HCT116 (cell line): ENCODE measurements at regions not wholly inside any gene's neighbourhood (a gene's known extent, or its start where the extent isn't known, plus 50 kb on each side); places are given as distances from the start of the nearest gene placed in this dataset.

Experiments
- ATAC-seq: fragments of 200-7000 bp; cut with Tn5 transposase; 2 replicates; pipeline ENCODE4 v1.9.1; 2020; ENCODE audit warnings: mild to moderate bottlenecking, moderate library complexity
- BruUV-seq: library from RNA; stranded (reverse); fragments of 400-500 nt; replicated peaks from 2 replicates; lab custom pipeline; 2021; lab: Mats Ljungman, UMichigan
- CTCF ChIA-PET: fragments of 300-600 bp; sonication (Branson Sonifier 250); formaldehyde crosslinking; loops from one replicate; lab custom pipeline; 2021; ENCODE audit warnings: antibody characterized with exemption; lab: Charles Lee
- POLR2A ChIA-PET: fragments of 300-600, 350-600 bp; sonication (Branson Sonifier 250); formaldehyde crosslinking; loops from one replicate; lab custom pipeline; 2021; ENCODE audit warnings: antibody characterized with exemption; lab: Charles Lee
- RAD21 ChIA-PET, 2 experiments: fragments of 300-600 bp; sonication (Branson Sonifier 250); formaldehyde crosslinking; loops; one replicate each; lab custom pipeline; 2023; ENCODE audit warnings: low total read pairs in 2 of 2; ENCODE audit not compliant: uncharacterized antibody in 2 of 2, unreplicated experiment in 2 of 2, low non-redundant PET in 1 of 2; lab: Charles Lee
- DNase-seq: peaks from one replicate; pipeline ENCODE4 v3.0.0-alpha.2; 2010; ENCODE audit warnings: low read depth, low spot score
- H2AFZ ChIP-seq: fragments of 200-600 bp; shearing (Covaris generic), sonication (generic); 2 replicates; pipeline ENCODE4 v1.6.1; 2017; ENCODE audit warnings: low read depth, mixed run types, mixed read lengths, antibody characterized with exemption, low read length; ENCODE audit not compliant: poor library complexity, severe bottlenecking
- H3K27ac ChIP-seq: 2 replicates; pipeline ENCODE4 v1.5.1; 2012; ENCODE audit warnings: low read depth, low read length
- H3K27me3 ChIP-seq: fragments of 200-600 bp; sonication (generic); 2 replicates; pipeline ENCODE4 v1.6.1; 2016; ENCODE audit warnings: mixed run types, low read length, mixed read lengths; ENCODE audit not compliant: insufficient read depth
- H3K36me3 ChIP-seq, 2 experiments: fragments of 200-500 bp in 1 of 2; fragments of 200-600 bp in 1 of 2; sonication (Bioruptor generic) in 1 of 2; sonication (generic) in 1 of 2; 2 replicates each; pipeline versions ENCODE4 v1.5.1 to v1.6.1; 2014 to 2016; ENCODE audit warnings: low read length in 2 of 2, inconsistent platforms in 1 of 2, mixed read lengths in 1 of 2, mixed run types in 1 of 2; ENCODE audit not compliant: insufficient read depth in 2 of 2, control insufficient read depth in 1 of 2
- H3K4me1 ChIP-seq, 2 experiments: fragments of 200-600 bp in 1 of 2; sonication (generic) in 1 of 2; 2 replicates each; pipeline versions ENCODE4 v1.5.1 to v1.6.1; 2012 to 2017; ENCODE audit warnings: low read length in 2 of 2, inconsistent platforms in 1 of 2, mild to moderate bottlenecking in 1 of 2, mixed read lengths in 1 of 2, mixed run types in 1 of 2, moderate library complexity in 1 of 2; ENCODE audit not compliant: insufficient read depth in 2 of 2, control insufficient read depth in 1 of 2
- H3K4me2 ChIP-seq: fragments of 200-600 bp; sonication (generic); 2 replicates; pipeline ENCODE4 v1.6.1; 2017; ENCODE audit warnings: mixed run types, low read length, mixed read lengths
- H3K4me3 ChIP-seq, 2 experiments: fragments of 200-600 bp in 1 of 2; sonication (generic) in 1 of 2; replicated peaks in 1 of 2; 2 replicates each; pipeline ENCODE4 v1.5.1; 2011 to 2016; ENCODE audit warnings: low read length in 2 of 2, control low read depth in 1 of 2, low read depth in 1 of 2, mild to moderate bottlenecking in 1 of 2, mixed read lengths in 1 of 2, mixed run types in 1 of 2
- H3K79me2 ChIP-seq: fragments of 200-600 bp; sonication (generic); 2 replicates; pipeline ENCODE4 v1.6.1; 2017; ENCODE audit warnings: mild to moderate bottlenecking, mixed run types, low read length, moderate library complexity, mixed read lengths; ENCODE audit not compliant: insufficient read depth
- H3K9ac ChIP-seq: fragments of 200-600 bp; sonication (generic); 2 replicates; pipeline ENCODE4 v1.6.1; 2016; ENCODE audit warnings: low read length, mixed read lengths
- H3K9me2 ChIP-seq: fragments of 200-600 bp; sonication (generic), shearing (Covaris generic); 2 replicates; pipeline ENCODE4 v1.6.1; 2017; ENCODE audit warnings: mixed run types, mild to moderate bottlenecking, moderate library complexity; ENCODE audit not compliant: insufficient read depth
- H3K9me3 ChIP-seq, 2 experiments: fragments of 200-500 bp in 1 of 2; fragments of 200-600 bp in 1 of 2; sonication (Bioruptor generic) in 1 of 2; sonication (generic) in 1 of 2; 2 replicates each; pipeline ENCODE4 v1.6.1; 2014 to 2017; ENCODE audit warnings: low read length in 2 of 2, mixed read lengths in 2 of 2, inconsistent platforms in 1 of 2, low read depth in 1 of 2, mild to moderate bottlenecking in 1 of 2, mixed run types in 1 of 2, moderate library complexity in 1 of 2; ENCODE audit not compliant: control insufficient read depth in 1 of 2, insufficient read depth in 1 of 2
- H4K20me1 ChIP-seq: fragments of 200-600 bp; sonication (generic), shearing (Covaris generic); 2 replicates; pipeline ENCODE4 v1.6.1; 2017; ENCODE audit warnings: mixed run types, mild to moderate bottlenecking, moderate library complexity; ENCODE audit not compliant: insufficient read depth
- CBX3 ChIP-seq: IDR thresholded peaks from 2 replicates; pipeline ENCODE4 v1.6.1; 2012; ENCODE audit warnings: low read depth
- EGR1 ChIP-seq: IDR thresholded peaks from 2 replicates; pipeline ENCODE4 v1.6.1; 2012; ENCODE audit warnings: low read depth
- EZH2phosphoT487 ChIP-seq: fragments of 200-600 bp; IDR thresholded peaks from 2 replicates; pipeline ENCODE4 v1.6.1; 2018; ENCODE audit warnings: antibody characterized with exemption, borderline replicate concordance
- POLR2A ChIP-seq: IDR thresholded peaks from 2 replicates; pipeline ENCODE4 v1.7.0; 2011; ENCODE audit warnings: borderline replicate concordance; ENCODE audit not compliant: insufficient read depth, insufficient read length; ENCODE audit errors: extremely low read depth
- ZFX ChIP-seq: fragments of 450-650 bp; IDR thresholded peaks from 2 replicates; pipeline ENCODE4 v1.6.1; 2017
- ZNF274 ChIP-seq: fragments of 200-500 bp; sonication (Bioruptor generic); IDR thresholded peaks from 2 replicates; pipeline ENCODE4 v1.6.1; 2014; ENCODE audit warnings: mild to moderate bottlenecking, low read depth, low read length, inconsistent platforms
- intact Hi-C: fragments of 100-400 bp; cut with micrococcal nuclease; formaldehyde crosslinking; loops from 2 replicates; pipeline ENCODE4 v1.10.0; 2022

DNA sequence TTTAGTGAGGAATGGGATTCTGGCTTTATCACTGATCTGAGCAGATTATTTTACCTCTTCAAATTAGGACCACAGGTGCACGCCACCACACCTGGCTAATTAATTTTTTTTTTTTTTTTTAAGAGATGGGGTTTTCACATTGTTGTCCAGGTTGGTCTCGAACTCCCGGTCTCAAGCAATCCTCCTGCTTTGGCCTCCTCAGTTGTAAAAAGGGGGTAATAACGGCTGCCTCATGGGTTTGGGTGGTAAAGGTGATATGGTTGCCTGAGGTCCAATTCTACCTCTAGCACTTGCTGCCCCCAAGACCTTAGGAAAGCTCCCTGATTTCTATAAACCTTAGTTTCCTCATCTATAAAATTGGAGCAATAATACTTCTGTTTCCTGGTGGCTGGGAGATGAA, 130.7 kb upstream of the HS3ST2 start:
- Histone ChIP-seq H3K79me2 (no peaks in the 10 kb centered on the region), H3K4me2 (no peak overlapping the region), H3K4me1 (no peaks in the 10 kb centered on the region), H3K9me2 (no peaks in the 10 kb centered on the region), H2AFZ (no peak overlapping the region), H3K9me3 (no peaks in the 10 kb centered on the region), H4K20me1 (no peaks in the 10 kb centered on the region), H3K4me3 (no peak overlapping the region), H3K36me3 (no peaks in the 10 kb centered on the region), H3K27ac (no peak overlapping the region), H3K9ac (no peak overlapping the region), H3K27me3 (peaks cover 18% of the 10 kb centered on the region; the same call in 1 of the 2 replicates)
- intact Hi-C loops: no loop called here
- no TSS peak for BruUV-seq
- POLR2A ChIA-PET: no interaction called here
- RAD21 ChIA-PET: no interaction called here
- ATAC-seq (no peak), DNase-seq (no peak)
- CTCF ChIA-PET: interaction anchor here (1.0 to 1.2 kb wide), 2 partner anchors 11 to 1527 kb away, joined by 3 to 4 read pairs; no protein-coding TSS in a partner anchor
- TF ChIP-seq EZH2phosphoT487 (no peak), POLR2A (no peak), EGR1 (no peak), CBX3 (no peak), ZFX (no peak), ZNF274 (no peak)

DNA sequence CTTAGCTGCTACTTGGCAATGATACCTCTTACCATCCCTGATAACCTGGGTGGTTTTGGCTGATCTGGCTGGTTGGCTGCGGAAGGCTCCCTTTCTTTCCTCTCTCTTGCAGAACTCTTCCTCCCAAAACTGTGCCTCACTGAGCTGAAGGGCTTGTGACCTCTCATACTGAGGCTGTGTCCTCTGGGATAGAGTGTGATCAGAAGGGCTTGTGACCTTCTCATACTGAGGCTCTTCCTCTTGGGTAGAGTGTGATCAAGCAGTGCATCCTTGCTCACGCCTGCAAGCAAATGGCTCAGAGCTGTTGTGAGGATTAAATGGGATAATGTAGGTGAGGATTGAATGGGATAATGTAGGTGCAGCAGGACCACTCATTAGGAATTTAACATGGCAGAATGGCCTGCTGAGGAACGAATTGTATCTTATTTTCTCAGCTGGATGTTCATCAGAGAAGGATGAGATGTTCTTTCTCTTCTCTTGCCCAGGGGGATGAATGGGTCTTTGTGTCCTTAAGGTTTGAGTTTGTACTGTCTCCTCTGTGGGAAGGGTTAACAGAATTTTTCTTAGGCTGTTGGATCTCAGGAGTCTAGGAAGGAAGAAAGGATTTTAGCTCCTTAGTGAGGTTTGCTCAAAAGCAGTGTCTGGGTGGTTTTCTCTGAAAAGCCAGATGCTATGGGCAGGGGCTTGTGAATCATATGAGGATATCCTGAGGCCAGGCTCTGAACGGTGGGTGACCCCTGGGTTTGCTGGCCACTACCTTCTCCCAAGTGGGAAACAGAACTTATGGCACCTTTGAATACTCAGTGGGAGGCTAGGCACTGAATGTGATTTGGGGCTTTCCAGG, 130.0 kb upstream of the HS3ST2 start:
- no peaks in the 10 kb centered on the region for H3K79me2 ChIP-seq
- H3K4me2 ChIP-seq: no peak overlapping the region
- H3K4me1 ChIP-seq: no peaks in the 10 kb centered on the region
- BruUV-seq: no TSS peak
- no peaks in the 10 kb centered on the region; the same call in 1 of the 2 replicates for H4K20me1 ChIP-seq
- ChIA-PET CTCF (interaction anchor here (1.0 kb wide), 1 partner anchor 12 kb away, joined by 4 read pairs; no protein-coding TSS in a partner anchor), RAD21 (no interaction called here), POLR2A (no interaction called here)
- no peaks in the 10 kb centered on the region for H3K9me3 ChIP-seq
- DNase-seq (no peak), ATAC-seq (no peak)
- no peak for TF ChIP-seq EGR1
- no peaks in the 10 kb centered on the region for H3K9me2 ChIP-seq
- no peak overlapping the region for H3K9ac ChIP-seq
- no peak overlapping the region for H3K27ac ChIP-seq
- no peak overlapping the region for H2AFZ ChIP-seq
- H3K36me3 ChIP-seq: no peaks in the 10 kb centered on the region
- intact Hi-C loops: no loop called here
- peaks cover 18% of the 10 kb centered on the region for H3K27me3 ChIP-seq
- no peak overlapping the region for H3K4me3 ChIP-seq
